Heart left ventricle (tissue), 13 donors: ENCODE measurements at regions not wholly inside any gene's neighbourhood (a gene's known extent, or its start where the extent isn't known, plus 50 kb on each side); places are given as distances from the start of the nearest gene placed in this dataset.

Experiments used
- CTCF ChIP-seq, 12 donors: fragments of 200-600 bp; sonication (generic) in 4 of 12; IDR thresholded peaks; one replicate each; pipeline versions ENCODE4 v1.5.0 to v1.8.0; 2018 to 2022; ENCODE audit warnings: antibody characterized with exemption in 12 of 12, mild to moderate bottlenecking in 5 of 12
- POLR2A ChIP-seq, 2 donors: fragments of 450-650 bp; IDR thresholded peaks; one replicate each; pipeline ENCODE4 v1.6.1; 2017; ENCODE audit warnings: antibody characterized with exemption in 2 of 2, mild to moderate bottlenecking in 2 of 2, moderate library complexity in 2 of 2
- donor health status: ischemic (EF 13 %, LVEDD 7.1; RV severe dilation, severe dysfunction).
- donor health status: DM: no; HTN: yes; CAD: no.
- donor health status: DM: no; HTN: no; CAD: no.
- donor health status: ischemic (EF 25% LVEDD 6.9; RV normal size, moderate dysfunction).
- donor health status: ischemic (EF 25% LVEDD 5.7; RV mildly dilated, moderate dysfunction).
- donor health status: ischemic (EF 35%, LVEDD 5.7; RV mildly dilated, moderate dysfunction).
- donor health status: nonischemic (EF 11% LVEDD 7.7; RV severe dilation, severe dysfunction).
- donor health status: DM: yes; HTN: yes; CAD: no.
- donor health status: PGD.
- donor health status: ischemic (EF 29% LVEDD 5.4; RV normal size, mild dysfunction).
- donor health status: nonischemic (EF 23%, LVEDD 6.1; RV moderate dilation, normal function).

- TF ChIP-seq CTCF (IDR thresholded peaks at IDR 0.05) (no peak), POLR2A (IDR thresholded peaks at IDR 0.05) (no peak)
These were observed 86.5 kb downstream of the ADRA2C start for GRCh38 chr4:3852711-3853110.
